Psoas muscle (tissue), 7 donors: ENCODE measurements at regions not wholly inside any gene's neighbourhood (a gene's known extent, or its start where the extent isn't known, plus 50 kb on each side); places are given as distances from the start of the nearest gene placed in this dataset.
A peak's percentile ranks its signal among the peaks of the same experiment; 100 is the strongest.

Experiments used
- ATAC-seq, 4 donors: fragments of 200-7000 bp; cut with Tn5 transposase; one replicate each; pipeline ENCODE4 v1.9.1; 2020; ENCODE audit warnings: moderate library complexity in 3 of 4, mild to moderate bottlenecking in 2 of 4
- DNase-seq, 2 donors: peaks; one replicate each; pipeline ENCODE4 v3.0.0-alpha.2; 2020
- H3K27ac ChIP-seq: fragments of 200-600 bp; one replicate; pipeline ENCODE4 v1.8.0; 2022
- H3K27me3 ChIP-seq, 3 donors: fragments of 200-600 bp in 1 of 3; one replicate each; pipeline versions ENCODE4 v1.6.1 to v1.8.0; 2013 to 2022; ENCODE audit warnings: low read length in 2 of 3, mild to moderate bottlenecking in 2 of 3, moderate library complexity in 1 of 3; ENCODE audit not compliant: insufficient read depth in 3 of 3
- H3K36me3 ChIP-seq, 2 donors: fragments of 200-600 bp in 1 of 2; one replicate each; pipeline versions ENCODE4 v1.6.1 to v1.8.0; 2013 to 2022; ENCODE audit warnings: low read depth in 1 of 2, mild to moderate bottlenecking in 1 of 2, moderate library complexity in 1 of 2; ENCODE audit not compliant: insufficient read depth in 1 of 2
- H3K4me1 ChIP-seq: fragments of 200-600 bp; one replicate; pipeline ENCODE4 v1.8.0; 2022
- H3K4me3 ChIP-seq: fragments of 200-600 bp; one replicate; pipeline ENCODE4 v1.8.0; 2022; ENCODE audit warnings: mild to moderate bottlenecking
- H3K9me3 ChIP-seq: fragments of 200-600 bp; one replicate; pipeline ENCODE4 v1.8.0; 2022
- WGBS, 3 donors: extraction: QIAGEN DNeasy Blood & Tissue Kit; methylation state at CpG; one replicate each; pipeline versions ENCODE4 v1.1.6 to v1.1.7; 2013; 5-methylcytosine and 5-hydroxymethylcytosine counted together
- intact Hi-C, 2 donors: fragments of 100-400 bp; cut with DNase I; formaldehyde crosslinking; loops; one replicate each; pipeline versions ENCODE4 v1.11.0 to v1.14.2; 2022
- TF ChIP-seq, protein P1 (sequence below): fragments of 200-600 bp; IDR thresholded peaks from one replicate; pipeline ENCODE4 v1.8.0; 2022; ENCODE audit warnings: antibody characterized with exemption
- donor health status: healthy with polysubstance abuse.
- donor health status: DM: no; HTN: no; CAD: no; lungs with moderate emphysema.
- donor health status: Bipolar disorder and iron deficiency.
- donor health status: healthy.
- donor health status: DM: yes; HTN: yes; CAD: no.
- donor health status: DM: no; HTN: no; CAD: no.
- donor health status: DM: yes; HTN: yes; CAD: no.

DNA sequence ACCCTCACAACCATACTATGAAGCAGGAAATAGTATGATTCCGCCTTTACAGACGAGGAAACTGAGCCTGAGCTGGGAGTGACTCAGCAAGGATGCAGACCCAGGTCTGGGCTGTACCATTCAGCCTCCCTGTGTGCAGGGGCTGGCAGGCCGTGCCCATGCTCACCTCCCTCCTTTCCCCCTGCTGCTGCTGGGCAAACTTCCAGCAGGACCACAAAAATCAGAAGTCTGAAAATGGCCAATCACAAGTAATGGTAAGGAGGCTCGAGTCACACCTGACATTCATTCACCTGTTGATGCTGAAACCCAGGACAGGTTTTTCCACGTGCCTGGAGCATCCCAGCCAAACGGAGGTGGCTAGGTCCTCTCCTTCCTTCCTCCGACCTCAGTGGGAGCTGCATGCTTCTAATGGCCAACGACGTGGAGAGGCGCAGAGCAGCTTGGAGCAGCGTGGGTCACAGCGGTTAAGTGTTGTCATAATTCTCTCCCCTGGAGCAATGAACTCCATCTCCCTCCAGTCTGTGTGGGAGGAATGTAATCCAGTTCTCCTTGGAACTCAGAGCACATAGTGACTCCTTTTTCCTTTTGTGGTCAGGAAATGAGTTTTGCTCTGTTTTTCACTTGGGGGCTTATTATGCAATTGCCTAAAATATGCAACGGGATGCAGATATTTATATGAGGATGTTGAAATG is 371.7 kb downstream of the BCOR start:
- no peak overlapping the region for H3K27ac ChIP-seq
- H3K36me3 ChIP-seq, result no peaks in the 10 kb centered on the region
- TF ChIP-seq, protein P1, sequence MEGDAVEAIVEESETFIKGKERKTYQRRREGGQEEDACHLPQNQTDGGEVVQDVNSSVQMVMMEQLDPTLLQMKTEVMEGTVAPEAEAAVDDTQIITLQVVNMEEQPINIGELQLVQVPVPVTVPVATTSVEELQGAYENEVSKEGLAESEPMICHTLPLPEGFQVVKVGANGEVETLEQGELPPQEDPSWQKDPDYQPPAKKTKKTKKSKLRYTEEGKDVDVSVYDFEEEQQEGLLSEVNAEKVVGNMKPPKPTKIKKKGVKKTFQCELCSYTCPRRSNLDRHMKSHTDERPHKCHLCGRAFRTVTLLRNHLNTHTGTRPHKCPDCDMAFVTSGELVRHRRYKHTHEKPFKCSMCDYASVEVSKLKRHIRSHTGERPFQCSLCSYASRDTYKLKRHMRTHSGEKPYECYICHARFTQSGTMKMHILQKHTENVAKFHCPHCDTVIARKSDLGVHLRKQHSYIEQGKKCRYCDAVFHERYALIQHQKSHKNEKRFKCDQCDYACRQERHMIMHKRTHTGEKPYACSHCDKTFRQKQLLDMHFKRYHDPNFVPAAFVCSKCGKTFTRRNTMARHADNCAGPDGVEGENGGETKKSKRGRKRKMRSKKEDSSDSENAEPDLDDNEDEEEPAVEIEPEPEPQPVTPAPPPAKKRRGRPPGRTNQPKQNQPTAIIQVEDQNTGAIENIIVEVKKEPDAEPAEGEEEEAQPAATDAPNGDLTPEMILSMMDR, result no peak
- peak in 1 of 4 donors; percentile 30 for ATAC-seq
- no peak for DNase-seq
- intact Hi-C loops, result loop anchor here (5.0 to 10.0 kb wide), 2 partner anchors 536 to 539 kb away; no protein-coding TSS in a partner anchor
- H3K4me1 ChIP-seq, result peaks cover under 1% of the 10 kb centered on the region
- H3K4me3 ChIP-seq, result no peak overlapping the region
- H3K27me3 ChIP-seq, result peaks cover 0 to 27% (median 0%) of the 10 kb centered on the region in 3 donors
- H3K9me3 ChIP-seq, result no peaks in the 10 kb centered on the region
- 62 to 74% (median 68%) methylated on average over 11 to 13 of the region's 13 CpGs for WGBS, 3 donors

DNA sequence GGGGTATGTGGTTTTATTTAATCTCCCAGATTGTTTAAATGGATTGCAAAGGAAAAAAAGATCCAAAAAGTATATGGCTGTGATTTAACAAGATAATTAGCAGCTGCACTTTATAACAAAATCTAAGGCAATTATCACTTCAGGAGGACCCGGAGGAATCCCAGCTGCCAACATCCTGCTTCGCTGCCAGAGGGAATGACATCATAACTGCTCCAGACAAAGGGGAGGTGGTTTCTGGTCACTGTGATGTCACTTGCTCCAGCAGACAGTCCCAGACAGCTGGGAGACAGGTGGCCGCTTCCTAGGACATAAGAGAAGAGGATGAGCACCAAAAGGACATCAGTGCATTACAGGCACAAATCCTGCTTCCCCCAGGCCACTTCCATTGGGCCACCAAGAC is 371.0 kb downstream of the BCOR start:
- WGBS, 3 donors, result 25 to 47% (median 30%) methylated on average over 2 to 3 of the region's 3 CpGs
- Histone ChIP-seq H3K9me3 (no peaks in the 10 kb centered on the region), H3K36me3 (no peaks in the 10 kb centered on the region), H3K4me1 (peaks cover 7% of the 10 kb centered on the region), H3K27me3 (peaks cover 0 to 27% (median 0%) of the 10 kb centered on the region in 3 donors), H3K27ac (no peak overlapping the region), H3K4me3 (no peak overlapping the region)
- DNase-seq, result no peak
- intact Hi-C loops, result loop anchor here (5.0 to 10.0 kb wide), 2 partner anchors 536 to 538 kb away; no protein-coding TSS in a partner anchor
- TF ChIP-seq, protein P1, result no peak
- no peak for ATAC-seq

DNA sequence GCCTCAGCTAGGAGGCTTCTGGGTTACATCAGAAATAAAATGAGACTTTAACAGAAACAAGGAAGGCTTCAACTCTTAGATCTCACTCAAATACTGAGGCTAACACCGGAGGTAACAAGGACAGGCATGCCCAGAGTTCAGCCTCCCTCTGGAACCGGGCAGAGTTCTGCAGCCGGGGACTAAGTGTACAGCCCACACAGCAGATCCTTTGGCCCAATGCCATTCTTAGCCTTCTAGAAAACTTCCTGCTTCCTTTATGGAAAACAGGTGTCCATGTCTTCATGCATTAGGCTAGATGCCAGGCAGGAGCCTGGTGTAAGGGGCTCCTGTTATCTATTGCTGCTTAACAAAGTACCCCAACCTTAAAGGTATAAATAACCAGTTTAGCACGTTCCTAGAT is 369.7 kb downstream of the BCOR start:
- 17 to 37% (median 36%) methylated on average over 4 of the region's 4 CpGs for WGBS, 3 donors
- Histone ChIP-seq H3K9me3 (no peaks in the 10 kb centered on the region), H3K27ac (no peak overlapping the region), H3K36me3 (no peaks in the 10 kb centered on the region), H3K27me3 (peaks cover 0 to 30% (median 0%) of the 10 kb centered on the region in 3 donors), H3K4me3 (no peak overlapping the region), H3K4me1 (peaks cover 7% of the 10 kb centered on the region)
- DNase-seq (no peak), ATAC-seq (no peak)
- intact Hi-C loops, result loop anchor here (5.0 to 10.0 kb wide), 2 partner anchors 534 to 537 kb away; no protein-coding TSS in a partner anchor
- TF ChIP-seq, protein P1, result no peak

DNA sequence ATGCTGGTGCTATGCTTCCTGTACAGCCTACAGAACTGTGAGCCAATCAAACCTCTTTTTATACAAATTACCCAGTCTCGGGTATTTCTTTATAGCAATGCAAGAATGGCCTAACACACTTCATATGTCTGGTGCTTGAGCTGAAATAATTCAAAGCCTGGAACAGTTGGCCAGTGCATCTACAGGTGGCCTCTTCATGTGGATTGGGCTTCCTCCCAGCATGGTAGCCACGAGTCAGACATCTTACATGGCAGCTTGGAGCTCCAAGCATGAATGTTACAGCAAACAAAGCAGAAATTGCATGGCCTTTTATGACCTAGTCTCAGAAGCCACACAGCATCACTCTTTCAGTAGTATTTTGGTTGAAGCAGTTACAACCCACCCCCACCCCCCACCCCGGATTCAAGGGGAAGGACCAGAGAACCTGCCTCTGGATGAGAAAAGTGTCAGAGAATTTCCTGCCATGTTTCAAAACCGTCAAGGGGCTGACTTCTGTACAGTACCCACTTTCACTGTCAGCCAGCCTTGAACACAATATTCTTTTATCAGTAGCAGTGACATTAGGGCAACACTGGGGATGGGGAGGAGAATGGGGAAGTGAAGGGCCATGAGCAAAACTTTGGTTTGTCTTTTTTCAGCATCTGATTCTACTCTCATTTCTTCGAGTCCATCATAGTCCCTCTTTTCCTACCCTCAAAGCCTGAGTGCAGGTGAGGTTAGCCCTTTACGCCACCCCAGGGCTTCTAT is 368.7 kb downstream of the BCOR start:
- WGBS, 3 donors, result 82 to 95% (median 93%) methylated on average over 6 of the region's 6 CpGs
- intact Hi-C loops, result loop anchor here (5.0 to 10.0 kb wide), 2 partner anchors 533 to 536 kb away; no protein-coding TSS in a partner anchor
- no peak for ATAC-seq
- Histone ChIP-seq H3K27ac (no peak overlapping the region), H3K27me3 (peaks cover 0 to 22% (median 0%) of the 10 kb centered on the region in 3 donors), H3K4me3 (no peak overlapping the region), H3K36me3 (no peaks in the 10 kb centered on the region), H3K4me1 (peaks cover 7% of the 10 kb centered on the region), H3K9me3 (no peaks in the 10 kb centered on the region)
- TF ChIP-seq, protein P1, result no peak
- DNase-seq, result no peak
